Fibroblast of pulmonary artery (primary cell): ENCODE measurements at regions not wholly inside any gene's neighbourhood (a gene's known extent, or its start where the extent isn't known, plus 50 kb on each side); places are given as distances from the start of the nearest gene placed in this dataset.
"Not testable (repeated sequence)": the region's sequence is repeated elsewhere in the genome, so short reads cannot be mapped to it uniquely, and the experiment has no call there.

Experiments
- DNase-seq: peaks from one replicate; pipeline ENCODE4 v3.0.0-alpha.2; 2010; ENCODE audit warnings: low read depth
- H3K4me3 ChIP-seq: replicated peaks from 2 replicates; pipeline ENCODE4 v1.5.1; 2011; ENCODE audit warnings: low read depth, mild to moderate bottlenecking, control low read depth, low read length, moderate library complexity
- TF ChIP-seq, protein P1 (sequence below): IDR thresholded peaks from 2 replicates; pipeline ENCODE4 v1.5.1; 2011; ENCODE audit warnings: mild to moderate bottlenecking, control low read depth, low read length, inconsistent platforms; ENCODE audit errors: missing control alignments

- no peak for DNase-seq
- TF ChIP-seq, protein P1, sequence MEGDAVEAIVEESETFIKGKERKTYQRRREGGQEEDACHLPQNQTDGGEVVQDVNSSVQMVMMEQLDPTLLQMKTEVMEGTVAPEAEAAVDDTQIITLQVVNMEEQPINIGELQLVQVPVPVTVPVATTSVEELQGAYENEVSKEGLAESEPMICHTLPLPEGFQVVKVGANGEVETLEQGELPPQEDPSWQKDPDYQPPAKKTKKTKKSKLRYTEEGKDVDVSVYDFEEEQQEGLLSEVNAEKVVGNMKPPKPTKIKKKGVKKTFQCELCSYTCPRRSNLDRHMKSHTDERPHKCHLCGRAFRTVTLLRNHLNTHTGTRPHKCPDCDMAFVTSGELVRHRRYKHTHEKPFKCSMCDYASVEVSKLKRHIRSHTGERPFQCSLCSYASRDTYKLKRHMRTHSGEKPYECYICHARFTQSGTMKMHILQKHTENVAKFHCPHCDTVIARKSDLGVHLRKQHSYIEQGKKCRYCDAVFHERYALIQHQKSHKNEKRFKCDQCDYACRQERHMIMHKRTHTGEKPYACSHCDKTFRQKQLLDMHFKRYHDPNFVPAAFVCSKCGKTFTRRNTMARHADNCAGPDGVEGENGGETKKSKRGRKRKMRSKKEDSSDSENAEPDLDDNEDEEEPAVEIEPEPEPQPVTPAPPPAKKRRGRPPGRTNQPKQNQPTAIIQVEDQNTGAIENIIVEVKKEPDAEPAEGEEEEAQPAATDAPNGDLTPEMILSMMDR, result no peak
- H3K4me3 ChIP-seq, result no peak overlapping the region
Observed at GRCh38 chr18:1361936-1362335, 457.3 kb downstream of the ADCYAP1 start.

DNA sequence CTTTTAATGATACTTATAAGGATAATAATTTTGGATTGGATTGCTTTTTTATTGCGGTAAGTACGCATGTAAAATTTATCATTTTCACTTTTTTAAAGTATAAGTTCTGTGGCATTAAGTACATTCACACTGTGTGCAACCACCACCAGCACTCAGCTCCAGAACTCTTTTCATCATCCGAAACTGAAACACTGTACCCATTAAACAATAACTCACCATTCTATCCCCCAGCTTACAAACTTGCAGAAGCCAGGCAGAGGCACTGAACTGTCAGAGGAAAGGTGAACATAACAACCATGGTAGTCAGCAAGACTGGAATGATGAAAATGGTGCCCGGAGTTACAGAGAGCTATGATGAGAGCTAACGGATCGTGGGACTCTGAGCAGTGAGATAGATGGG is 465.9 kb downstream of the ADCYAP1 start:
- H3K4me3 ChIP-seq, result no peak overlapping the region
- DNase-seq, result no peak
- TF ChIP-seq, protein P1, result no peak

DNA sequence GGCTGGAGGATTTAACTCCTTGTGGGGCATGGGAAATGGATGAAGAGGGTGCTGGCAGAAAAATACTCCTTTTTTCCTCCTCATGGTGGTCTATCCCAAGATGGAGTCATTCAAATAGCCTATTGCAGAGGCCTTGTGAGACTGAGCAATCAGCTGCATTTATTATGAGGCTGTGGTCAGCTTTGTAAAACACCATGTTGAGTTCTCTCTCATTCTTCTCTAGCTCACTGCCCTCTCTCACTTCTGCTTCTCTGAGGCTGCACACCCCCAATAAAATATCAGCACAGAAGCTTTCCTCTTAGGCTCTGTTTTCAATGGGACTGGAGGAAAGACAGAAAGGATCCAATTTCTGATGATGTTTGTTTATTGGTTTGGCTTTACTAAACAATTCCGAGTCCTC is 467.1 kb downstream of the ADCYAP1 start:
- H3K4me3 ChIP-seq, result no peak overlapping the region
- TF ChIP-seq, protein P1, result no peak
- DNase-seq, result no peak

DNA sequence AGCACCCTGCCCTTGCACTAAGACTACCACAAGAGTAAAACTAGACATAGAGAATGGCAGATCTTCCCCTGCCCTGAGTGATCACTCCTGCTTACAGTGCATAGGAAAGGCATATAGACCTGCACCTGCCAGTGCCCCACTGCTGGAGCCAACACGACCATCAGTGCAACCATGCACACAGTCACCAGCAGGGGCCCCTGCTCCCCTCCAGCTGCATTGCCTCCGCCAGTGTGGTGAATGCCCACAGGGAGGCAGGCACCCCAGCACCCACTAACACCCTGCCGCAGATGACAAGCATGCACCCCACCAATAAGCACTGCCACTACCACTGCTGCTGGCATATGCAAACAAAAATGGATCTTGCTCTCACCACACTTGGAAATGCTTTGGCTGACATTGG is 478.8 kb downstream of the ADCYAP1 start:
- H3K4me3 ChIP-seq, result no peak overlapping the region
- TF ChIP-seq, protein P1, result no peak
- DNase-seq, result no peak

- not testable (repeated sequence) for DNase-seq, H3K4me3 ChIP-seq
Observed at GRCh38 chr18:1388468-1388867, 483.8 kb downstream of the ADCYAP1 start.

GRCh38 chr18:1392046-1392445 is 487.4 kb downstream of the ADCYAP1 start:
- no peak overlapping the region for H3K4me3 ChIP-seq
- DNase-seq, result no peak
- TF ChIP-seq, protein P1, result no peak

- H3K4me3 ChIP-seq, result no peak overlapping the region
- TF ChIP-seq, protein P1, result no peak
- DNase-seq, result no peak
Observed at GRCh38 chr18:1392865-1393734, 488.4 kb downstream of the ADCYAP1 start.
